ENCODE measurements at regions not wholly inside any gene's neighbourhood (a gene's known extent, or its start where the extent isn't known, plus 50 kb on each side); places are given as distances from the start of the nearest gene placed in this dataset.

GRCh38 chr16:88317613-88317965, 65.2 kb upstream of the ZNF469 start:
- TF ChIP-seq HDGF (IDR thresholded peaks at IDR 0.05; ENCODE audit: borderline replicate concordance) (no peak), ELF4 (IDR thresholded peaks at IDR 0.05) (no peak), L3MBTL2 (conservative IDR thresholded peaks at IDR 0.05) (no peak), SP1 (IDR thresholded peaks at IDR 0.05) (no peak)
